ENCODE measurements at regions not wholly inside any gene's neighbourhood (a gene's known extent, or its start where the extent isn't known, plus 50 kb on each side); places are given as distances from the start of the nearest gene placed in this dataset.

- TF ChIP-seq POLR2A (IDR thresholded peaks at IDR 0.05; ENCODE audit: low read length), result no peak
- no peak for TF ChIP-seq GATA1 (IDR thresholded peaks at IDR 0.05; ENCODE audit: low read depth, low read length)
These were observed 133.6 kb upstream of the IER5L start for GRCh38 chr9:129311643-129312042.

Measured in erythroblast (primary cell).